ENCODE measurements at regions not wholly inside any gene's neighbourhood (a gene's known extent, or its start where the extent isn't known, plus 50 kb on each side); places are given as distances from the start of the nearest gene placed in this dataset.

- DNase-seq (ENCODE audit: low spot score) (no peak), FAIRE-seq (no peak)
Observed at GRCh38 chr18:53660306-53660705, 564.2 kb downstream of the MBD2 start.

- FAIRE-seq = no peak
- DNase-seq (ENCODE audit: low spot score) = no peak
Observed at GRCh38 chr18:53657257-53657656, 567.2 kb downstream of the MBD2 start.

- FAIRE-seq = no peak
- DNase-seq (ENCODE audit: low spot score) = no peak
Observed at GRCh38 chr18:53649621-53650020, 574.8 kb downstream of the MBD2 start.

- DNase-seq (ENCODE audit: low spot score) (no peak), FAIRE-seq (no peak)
Observed at GRCh38 chr18:53644799-53645471, 579.5 kb downstream of the MBD2 start.

- no peak for DNase-seq (ENCODE audit: low spot score)
- no peak for FAIRE-seq
Observed at GRCh38 chr18:53639687-53640086, 584.8 kb downstream of the MBD2 start.

- DNase-seq (ENCODE audit: low spot score) (no peak), FAIRE-seq (no peak)
Observed at GRCh38 chr18:53629337-53629736, 595.1 kb downstream of the MBD2 start.

- FAIRE-seq = no peak
- DNase-seq (ENCODE audit: low spot score) = no peak
Observed at GRCh38 chr18:53625997-53626599, 598.4 kb downstream of the MBD2 start.

GRCh38 chr18:53610957-53611356, 613.5 kb downstream of the MBD2 start:
- FAIRE-seq = no peak

GRCh38 chr18:53606792-53607191, 617.7 kb downstream of the MBD2 start:
- FAIRE-seq (no peak), DNase-seq (ENCODE audit: low spot score) (no peak)

More at GRCh38 chr18:53610957-53611356, 613.5 kb downstream of the MBD2 start:
- DNase-seq (ENCODE audit: low spot score) = no peak

- DNase-seq (ENCODE audit: low spot score) (no peak), FAIRE-seq (no peak)
Observed at GRCh38 chr18:53605198-53605597, 619.3 kb downstream of the MBD2 start.

GRCh38 chr18:53603276-53603675, 621.2 kb downstream of the MBD2 start:
- DNase-seq (ENCODE audit: low spot score) (no peak), FAIRE-seq (no peak)

- no peak for FAIRE-seq
- no peak for DNase-seq (ENCODE audit: low spot score)
Observed at GRCh38 chr18:53601344-53601743, 623.1 kb downstream of the MBD2 start.

GRCh38 chr18:53586923-53587322, 637.5 kb downstream of the MBD2 start:
- DNase-seq (ENCODE audit: low spot score) = no peak
- FAIRE-seq = no peak
